DOHH2 (cell line): ENCODE measurements at regions not wholly inside any gene's neighbourhood (a gene's known extent, or its start where the extent isn't known, plus 50 kb on each side); places are given as distances from the start of the nearest gene placed in this dataset.

Source experiments
- EZH2phosphoT487 ChIP-seq: fragments of 200-600 bp; sonication (generic); IDR thresholded peaks from 2 replicates; pipeline ENCODE4 v1.6.1; 2017; ENCODE audit warnings: borderline replicate concordance, mild to moderate bottlenecking, antibody characterized with exemption, low read length, moderate library complexity, mixed read lengths
- TF ChIP-seq, protein P1 (sequence below): fragments of 200-600 bp; sonication (generic); IDR thresholded peaks from one replicate; pipeline ENCODE4 v1.5.1; 2014; ENCODE audit warnings: antibody characterized with exemption, mild to moderate bottlenecking, low read depth, low read length; ENCODE audit not compliant: poor library complexity, severe bottlenecking

DNA sequence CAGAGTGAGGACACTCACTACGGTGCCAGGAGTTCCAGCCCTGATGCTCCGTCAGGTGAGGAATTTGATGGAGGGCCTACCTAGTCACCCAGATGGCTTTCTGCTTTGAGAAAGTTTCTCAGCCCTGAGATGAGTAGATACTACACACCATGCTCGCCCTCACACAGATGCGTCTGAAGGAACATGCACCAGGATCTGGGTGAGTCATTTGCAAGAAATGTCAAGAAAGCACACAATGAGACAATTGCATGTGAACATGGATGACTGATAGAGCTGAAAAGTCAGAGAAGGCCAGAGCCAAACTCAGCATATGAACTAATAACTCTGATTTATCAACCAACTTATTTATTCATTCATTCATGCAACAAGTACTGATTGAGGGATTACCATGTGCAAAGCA lies 483.9 kb downstream of the OMA1 start:
- TF ChIP-seq, protein P1, sequence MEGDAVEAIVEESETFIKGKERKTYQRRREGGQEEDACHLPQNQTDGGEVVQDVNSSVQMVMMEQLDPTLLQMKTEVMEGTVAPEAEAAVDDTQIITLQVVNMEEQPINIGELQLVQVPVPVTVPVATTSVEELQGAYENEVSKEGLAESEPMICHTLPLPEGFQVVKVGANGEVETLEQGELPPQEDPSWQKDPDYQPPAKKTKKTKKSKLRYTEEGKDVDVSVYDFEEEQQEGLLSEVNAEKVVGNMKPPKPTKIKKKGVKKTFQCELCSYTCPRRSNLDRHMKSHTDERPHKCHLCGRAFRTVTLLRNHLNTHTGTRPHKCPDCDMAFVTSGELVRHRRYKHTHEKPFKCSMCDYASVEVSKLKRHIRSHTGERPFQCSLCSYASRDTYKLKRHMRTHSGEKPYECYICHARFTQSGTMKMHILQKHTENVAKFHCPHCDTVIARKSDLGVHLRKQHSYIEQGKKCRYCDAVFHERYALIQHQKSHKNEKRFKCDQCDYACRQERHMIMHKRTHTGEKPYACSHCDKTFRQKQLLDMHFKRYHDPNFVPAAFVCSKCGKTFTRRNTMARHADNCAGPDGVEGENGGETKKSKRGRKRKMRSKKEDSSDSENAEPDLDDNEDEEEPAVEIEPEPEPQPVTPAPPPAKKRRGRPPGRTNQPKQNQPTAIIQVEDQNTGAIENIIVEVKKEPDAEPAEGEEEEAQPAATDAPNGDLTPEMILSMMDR = no peak
- no peak for TF ChIP-seq EZH2phosphoT487
